ENCODE measurements at regions not wholly inside any gene's neighbourhood (a gene's known extent, or its start where the extent isn't known, plus 50 kb on each side); places are given as distances from the start of the nearest gene placed in this dataset.

DNA sequence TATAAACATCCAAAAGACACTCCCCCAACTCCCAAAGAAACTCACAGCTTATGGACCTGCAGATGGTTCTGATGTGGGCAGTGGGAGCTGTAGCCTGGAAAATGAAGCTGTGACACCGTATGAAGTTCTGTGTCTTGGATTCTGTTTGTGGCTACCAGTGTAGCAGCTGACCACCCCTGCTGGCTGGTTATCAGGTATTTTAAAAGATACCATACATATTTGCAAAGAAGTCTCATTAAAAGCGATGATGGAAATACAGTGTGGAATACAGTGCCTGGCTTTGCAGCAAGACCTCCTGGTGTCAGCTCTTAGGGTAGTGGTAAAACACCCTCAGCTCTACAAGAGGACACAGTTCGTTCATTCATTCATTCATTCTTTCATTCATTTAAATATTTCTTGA lies 194.3 kb upstream of the PRKCQ start (continued):
- TF ChIP-seq, protein P1, sequence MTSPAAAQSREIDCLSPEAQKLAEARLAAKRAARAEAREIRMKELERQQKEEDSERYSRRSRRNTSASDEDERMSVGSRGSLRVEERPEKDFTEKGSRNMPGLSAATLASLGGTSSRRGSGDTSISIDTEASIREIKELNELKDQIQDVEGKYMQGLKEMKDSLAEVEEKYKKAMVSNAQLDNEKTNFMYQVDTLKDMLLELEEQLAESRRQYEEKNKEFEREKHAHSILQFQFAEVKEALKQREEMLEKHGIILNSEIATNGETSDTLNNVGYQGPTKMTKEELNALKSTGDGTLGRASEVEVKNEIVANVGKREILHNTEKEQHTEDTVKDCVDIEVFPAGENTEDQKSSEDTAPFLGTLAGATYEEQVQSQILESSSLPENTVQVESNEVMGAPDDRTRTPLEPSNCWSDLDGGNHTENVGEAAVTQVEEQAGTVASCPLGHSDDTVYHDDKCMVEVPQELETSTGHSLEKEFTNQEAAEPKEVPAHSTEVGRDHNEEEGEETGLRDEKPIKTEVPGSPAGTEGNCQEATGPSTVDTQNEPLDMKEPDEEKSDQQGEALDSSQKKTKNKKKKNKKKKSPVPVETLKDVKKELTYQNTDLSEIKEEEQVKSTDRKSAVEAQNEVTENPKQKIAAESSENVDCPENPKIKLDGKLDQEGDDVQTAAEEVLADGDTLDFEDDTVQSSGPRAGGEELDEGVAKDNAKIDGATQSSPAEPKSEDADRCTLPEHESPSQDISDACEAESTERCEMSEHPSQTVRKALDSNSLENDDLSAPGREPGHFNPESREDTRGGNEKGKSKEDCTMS (CRISPR knock-in tag; conservative IDR thresholded peaks at IDR 0.05): no peak
- no peak for TF ChIP-seq GLI4 (CRISPR knock-in tag; IDR thresholded peaks at IDR 0.05; ENCODE audit: borderline replicate concordance)

DNA sequence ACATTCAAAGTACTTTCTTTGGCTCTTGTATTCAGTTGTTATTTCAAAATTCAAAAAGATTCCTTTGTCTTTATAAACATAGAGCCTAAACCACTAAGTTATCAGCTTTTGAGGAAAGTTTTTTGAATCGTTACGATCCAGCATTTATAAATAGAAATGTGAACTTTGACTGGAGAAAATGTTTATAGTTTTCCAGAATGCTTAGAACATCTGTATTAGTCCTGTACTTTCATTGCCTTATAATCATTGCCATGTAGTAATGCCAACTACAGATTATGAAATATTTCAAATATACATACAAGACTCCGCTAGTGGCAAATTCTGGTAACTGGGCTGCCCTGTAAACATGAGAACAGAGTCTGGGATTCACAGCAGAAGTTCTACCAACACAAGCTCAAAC lies 191.3 kb upstream of the PRKCQ start:
- no peak for FAIRE-seq
- POLR2A ChIA-PET: no interaction called here
- Histone ChIP-seq H3K4me2 (ENCODE audit: low read depth, low read length) (no peak overlapping the region), H3K9ac (ENCODE audit: insufficient read depth, low read depth, low read length) (no peak overlapping the region), H3K27me3 (ENCODE audit: control insufficient read depth in 1 of 2, insufficient read depth in 2 of 2, low read length in 2 of 2) (no peaks in the 10 kb centered on the region), H3K4me3 (replicated peaks in 1 of 3; ENCODE audit: insufficient read depth in 1 of 3, low read depth in 2 of 3, low read length in 3 of 3) (no peak overlapping the region), H4K20me1 (ENCODE audit: insufficient read depth, low read length) (no peaks in the 10 kb centered on the region), H3K4me1 (ENCODE audit: insufficient read depth, low read length) (no peaks in the 10 kb centered on the region), H3K79me2 (ENCODE audit: insufficient read depth, low read length) (no peaks in the 10 kb centered on the region), H3K27ac (ENCODE audit: extremely low read length, insufficient read depth, low read length) (no peak overlapping the region), H3K9me3 (ENCODE audit: low read length) (no peaks in the 10 kb centered on the region), H3K36me3 (replicated peaks in 1 of 2; ENCODE audit: control insufficient read depth in 1 of 2, insufficient read depth in 2 of 2, low read length in 2 of 2) (no peaks in the 10 kb centered on the region), H2AFZ (ENCODE audit: low read length) (no peak overlapping the region)
- TF ChIP-seq HIVEP1 (CRISPR knock-in tag; IDR thresholded peaks at IDR 0.05) (no peak), GLI4 (CRISPR knock-in tag; IDR thresholded peaks at IDR 0.05; ENCODE audit: borderline replicate concordance) (no peak), ZNF883 (CRISPR knock-in tag; IDR thresholded peaks at IDR 0.05; ENCODE audit: not compliant biosample characterization) (no peak), SP1 (IDR thresholded peaks at IDR 0.05) (no peak), SP1 (CRISPR knock-in tag; IDR thresholded peaks at IDR 0.05) (no peak)
- intact Hi-C loops (cut with micrococcal nuclease; ENCODE audit: unreplicated experiment): no loop called here
- no peak for DNase-seq (ENCODE audit: low spot score)
- WGBS (ENCODE audit: low lambda C conversion rate): 68% methylated on average over 3 of the region's 3 CpGs
- in situ Hi-C loops (cut with HindIII; ENCODE audit: extremely low pct_ligation_motif_present, low pct_unique_long_range_greater_than_20kb): no loop called here
- no peak for ATAC-seq
- CTCF ChIA-PET (ENCODE audit: low intra/inter-chr PET ratio, low total read pairs): no interaction called here
- no TSS peak for BruUV-seq (replicated peaks)
